ENCODE measurements at regions not wholly inside any gene's neighbourhood (a gene's known extent, or its start where the extent isn't known, plus 50 kb on each side); places are given as distances from the start of the nearest gene placed in this dataset.

- DNase-seq (ENCODE audit: low spot score) (no peak), ATAC-seq (no peak)
- Histone ChIP-seq H3K27me3 (ENCODE audit: insufficient read depth) (no peaks in the 10 kb centered on the region), H3F3A (replicated peaks; ENCODE audit: low read depth) (no peaks in the 10 kb centered on the region), H4K20me1 (replicated peaks; ENCODE audit: insufficient read depth) (no peaks in the 10 kb centered on the region), H3K4me2 (no peak overlapping the region), H3K4me1 (ENCODE audit: insufficient read depth) (no peaks in the 10 kb centered on the region), H3K36me3 (ENCODE audit: insufficient read depth) (no peaks in the 10 kb centered on the region), H3K79me2 (replicated peaks; ENCODE audit: insufficient read depth) (no peaks in the 10 kb centered on the region), H3K27ac (ENCODE audit: low read depth) (no peak overlapping the region), H3K9me2 (ENCODE audit: insufficient read depth) (no peaks in the 10 kb centered on the region), H2AFZ (no peak overlapping the region), H3K4me3 (no peak overlapping the region)
- H3K9me3 Mint-ChIP-seq, result no peaks in the 10 kb centered on the region; the same call in 2 of the 3 replicates
- no peak overlapping the region for H3K4me3 Mint-ChIP-seq
- H3K36me3 Mint-ChIP-seq (ENCODE audit: low read depth), result no peaks in the 10 kb centered on the region
- H3K27me3 Mint-ChIP-seq (ENCODE audit: insufficient read depth, low read depth, poor library complexity), result no peaks in the 10 kb centered on the region
- H3K4me1 Mint-ChIP-seq, result no peaks in the 10 kb centered on the region; the same call in 1 of the 3 replicates
- H3K27ac Mint-ChIP-seq, result no peak overlapping the region
- no peak for TF ChIP-seq CTCF (conservative IDR thresholded peaks at IDR 0.05; ENCODE audit: low read depth in 2 of 2)
- no peak for TF ChIP-seq ZNF462 (CRISPR knock-in tag; IDR thresholded peaks at IDR 0.05)
- no peak for TF ChIP-seq ZNF114 (CRISPR knock-in tag; IDR thresholded peaks at IDR 0.05)
- no peak for TF ChIP-seq REST (IDR thresholded peaks at IDR 0.05; ENCODE audit: unreplicated experiment)
- no peak for TF ChIP-seq EZH2phosphoT487 (IDR thresholded peaks at IDR 0.05; ENCODE audit: unreplicated experiment)
- TF ChIP-seq STAT1 (IDR thresholded peaks at IDR 0.05; ENCODE audit: unreplicated experiment), result no peak
- no peak for TF ChIP-seq POLR2AphosphoS5 (IDR thresholded peaks at IDR 0.05; ENCODE audit: low read depth)
- TF ChIP-seq NANOG (IDR thresholded peaks at IDR 0.05; ENCODE audit: borderline replicate concordance), result no peak
Observed at GRCh38 chr2:184308706-184309105, 289.6 kb upstream of the ZNF804A start.

Measured in GM23338 (cell line).